ENCODE measurements at regions not wholly inside any gene's neighbourhood (a gene's known extent, or its start where the extent isn't known, plus 50 kb on each side); places are given as distances from the start of the nearest gene placed in this dataset.
"Not testable (repeated sequence)": the region's sequence is repeated elsewhere in the genome, so short reads cannot be mapped to it uniquely, and the experiment has no call there.

- Histone ChIP-seq H3K36me3 (ENCODE audit: insufficient read depth, low read length) (no peaks in the 10 kb centered on the region), H3K4me1 (ENCODE audit: insufficient read depth, low read length) (no peaks in the 10 kb centered on the region; the same call in 1 of the 2 replicates), H3K9ac (ENCODE audit: low read depth, low read length) (no peak overlapping the region), H3K9me3 (ENCODE audit: control insufficient read depth, insufficient read depth, low read length) (no peaks in the 10 kb centered on the region)
These were observed 262.5 kb downstream of the CGGBP1 start for GRCh38 chr3:87796137-87796842.

GRCh38 chr3:87795701-87796100 is 263.1 kb downstream of the CGGBP1 start:
- H3K36me3 ChIP-seq (ENCODE audit: insufficient read depth, low read length) = no peaks in the 10 kb centered on the region
- H3K4me1 ChIP-seq (ENCODE audit: insufficient read depth, low read length) = no peaks in the 10 kb centered on the region; the same call in 1 of the 2 replicates
- H3K9me3 ChIP-seq (ENCODE audit: control insufficient read depth, insufficient read depth, low read length) = no peaks in the 10 kb centered on the region
- H3K9ac ChIP-seq (ENCODE audit: low read depth, low read length) = no peak overlapping the region

GRCh38 chr3:87793337-87793877 is 265.4 kb downstream of the CGGBP1 start:
- H3K36me3 ChIP-seq (ENCODE audit: insufficient read depth, low read length) = no peaks in the 10 kb centered on the region
- peak overlapping the region; percentile 61 for H3K9ac ChIP-seq (ENCODE audit: low read depth, low read length)
- H3K9me3 ChIP-seq (ENCODE audit: control insufficient read depth, insufficient read depth, low read length) = no peaks in the 10 kb centered on the region
- H3K4me1 ChIP-seq (ENCODE audit: insufficient read depth, low read length) = no peaks in the 10 kb centered on the region

GRCh38 chr3:87792534-87793336 is 266.1 kb downstream of the CGGBP1 start, which contains the start of gene HTR1F:
HTR1F (plus strand) TSS chr3:87792706.
- H3K9ac ChIP-seq (ENCODE audit: low read depth, low read length) = peak within 1 kb of the TSS; percentile 61
- no peaks in the 10 kb centered on the region; the same call in 1 of the 2 replicates for H3K4me1 ChIP-seq (ENCODE audit: insufficient read depth, low read length)
- H3K9me3 ChIP-seq (ENCODE audit: control insufficient read depth, insufficient read depth, low read length) = no peaks in the 10 kb centered on the region
- H3K36me3 ChIP-seq (ENCODE audit: insufficient read depth, low read length) = no peaks in the 10 kb centered on the region

GRCh38 chr3:87792198-87792533 is 266.6 kb downstream of the CGGBP1 start:
- no peaks in the 10 kb centered on the region for H3K36me3 ChIP-seq (ENCODE audit: insufficient read depth, low read length)
- H3K4me1 ChIP-seq (ENCODE audit: insufficient read depth, low read length) = no peaks in the 10 kb centered on the region; the same call in 1 of the 2 replicates
- H3K9me3 ChIP-seq (ENCODE audit: control insufficient read depth, insufficient read depth, low read length) = no peaks in the 10 kb centered on the region
- H3K9ac ChIP-seq (ENCODE audit: low read depth, low read length) = peak overlapping the region; percentile 61; the same call in 1 of the 2 replicates

- H3K4me1 ChIP-seq (ENCODE audit: insufficient read depth, low read length) = no peaks in the 10 kb centered on the region; the same call in 1 of the 2 replicates
- no peak overlapping the region for H3K9ac ChIP-seq (ENCODE audit: low read depth, low read length)
- H3K36me3 ChIP-seq (ENCODE audit: insufficient read depth, low read length) = no peaks in the 10 kb centered on the region
- H3K9me3 ChIP-seq (ENCODE audit: control insufficient read depth, insufficient read depth, low read length) = no peaks in the 10 kb centered on the region
These were observed 267.4 kb downstream of the CGGBP1 start for GRCh38 chr3:87791248-87792027.

- not testable (repeated sequence) for H3K4me1 ChIP-seq (ENCODE audit: insufficient read depth, low read length); H3K9ac ChIP-seq (ENCODE audit: low read depth, low read length); H3K36me3 ChIP-seq (ENCODE audit: insufficient read depth, low read length); H3K9me3 ChIP-seq (ENCODE audit: control insufficient read depth, insufficient read depth, low read length)
These were observed 269.8 kb downstream of the CGGBP1 start for GRCh38 chr3:87789049-87789448.

GRCh38 chr3:87788516-87788915 is 270.3 kb downstream of the CGGBP1 start:
- no peaks in the 10 kb centered on the region for H3K9me3 ChIP-seq (ENCODE audit: control insufficient read depth, insufficient read depth, low read length)
- H3K4me1 ChIP-seq (ENCODE audit: insufficient read depth, low read length) = no peaks in the 10 kb centered on the region; the same call in 1 of the 2 replicates
- H3K36me3 ChIP-seq (ENCODE audit: insufficient read depth, low read length) = no peaks in the 10 kb centered on the region
- no peak overlapping the region for H3K9ac ChIP-seq (ENCODE audit: low read depth, low read length)

GRCh38 chr3:87780811-87781210 is 278.0 kb downstream of the CGGBP1 start:
- Histone ChIP-seq H3K9ac (ENCODE audit: low read depth, low read length) (no peak overlapping the region), H3K4me1 (ENCODE audit: insufficient read depth, low read length) (no peaks in the 10 kb centered on the region), H3K36me3 (ENCODE audit: insufficient read depth, low read length) (no peaks in the 10 kb centered on the region), H3K9me3 (ENCODE audit: control insufficient read depth, insufficient read depth, low read length) (no peaks in the 10 kb centered on the region)

- no peaks in the 10 kb centered on the region for H3K9me3 ChIP-seq (ENCODE audit: control insufficient read depth, insufficient read depth, low read length)
- no peaks in the 10 kb centered on the region for H3K4me1 ChIP-seq (ENCODE audit: insufficient read depth, low read length)
- H3K9ac ChIP-seq (ENCODE audit: low read depth, low read length) = no peak overlapping the region
- H3K36me3 ChIP-seq (ENCODE audit: insufficient read depth, low read length) = no peaks in the 10 kb centered on the region
These were observed 279.9 kb downstream of the CGGBP1 start for GRCh38 chr3:87778876-87779275.

- Histone ChIP-seq H3K9ac (ENCODE audit: low read depth, low read length) (no peak overlapping the region; the same call in 1 of the 2 replicates), H3K9me3 (ENCODE audit: control insufficient read depth, insufficient read depth, low read length) (no peaks in the 10 kb centered on the region), H3K36me3 (ENCODE audit: insufficient read depth, low read length) (no peaks in the 10 kb centered on the region), H3K4me1 (ENCODE audit: insufficient read depth, low read length) (no peaks in the 10 kb centered on the region)
These were observed 287.2 kb downstream of the CGGBP1 start for GRCh38 chr3:87771337-87772192.

- H3K4me1 ChIP-seq (ENCODE audit: insufficient read depth, low read length) = no peaks in the 10 kb centered on the region
- no peak overlapping the region for H3K9ac ChIP-seq (ENCODE audit: low read depth, low read length)
- no peaks in the 10 kb centered on the region for H3K9me3 ChIP-seq (ENCODE audit: control insufficient read depth, insufficient read depth, low read length)
- H3K36me3 ChIP-seq (ENCODE audit: insufficient read depth, low read length) = no peaks in the 10 kb centered on the region
These were observed 292.1 kb downstream of the CGGBP1 start for GRCh38 chr3:87766721-87767120.

- Histone ChIP-seq H3K4me1 (ENCODE audit: insufficient read depth, low read length) (no peaks in the 10 kb centered on the region), H3K36me3 (ENCODE audit: insufficient read depth, low read length) (no peaks in the 10 kb centered on the region), H3K9me3 (ENCODE audit: control insufficient read depth, insufficient read depth, low read length) (no peaks in the 10 kb centered on the region), H3K9ac (ENCODE audit: low read depth, low read length) (no peak overlapping the region)
These were observed 293.5 kb downstream of the CGGBP1 start for GRCh38 chr3:87765256-87765655.
